Naive B cell (primary cell): ENCODE measurements at regions not wholly inside any gene's neighbourhood (a gene's known extent, or its start where the extent isn't known, plus 50 kb on each side); places are given as distances from the start of the nearest gene placed in this dataset.
A peak's percentile ranks its signal among the peaks of the same experiment; 100 is the strongest.
"Not testable (repeated sequence)": the region's sequence is repeated elsewhere in the genome, so short reads cannot be mapped to it uniquely, and the experiment has no call there.

ENCODE experiments used
- ATAC-seq, 2 donors: fragments of 150-1000 bp; cut with Tn5 transposase; 2 replicates each; pipeline ENCODE4 v1.10.0; 2021; ENCODE audit warnings: low read depth in 2 of 2, mild to moderate bottlenecking in 2 of 2, moderate library complexity in 2 of 2
- DNase-seq: peaks from one replicate; pipeline ENCODE4 v3.0.0; 2022
- H3K27ac Mint-ChIP-seq, 6 donors: one replicate each; pipeline ENCODE4 v1.8.0; 2020 to 2022; ENCODE audit warnings: mild to moderate bottlenecking in 6 of 6, mixed read lengths in 6 of 6, moderate library complexity in 5 of 6, inconsistent platforms in 2 of 6
- H3K27me3 Mint-ChIP-seq, 3 donors: one replicate each; pipeline ENCODE4 v1.8.0; 2021 to 2022; ENCODE audit warnings: mixed read lengths in 3 of 3, mild to moderate bottlenecking in 1 of 3
- H3K36me3 Mint-ChIP-seq, 2 donors: one replicate each; pipeline ENCODE4 v1.8.0; 2020 to 2022; ENCODE audit warnings: mixed read lengths in 2 of 2, inconsistent platforms in 1 of 2, mild to moderate bottlenecking in 1 of 2
- H3K4me1 Mint-ChIP-seq, 3 donors: one replicate each; pipeline ENCODE4 v1.8.0; 2020 to 2022; ENCODE audit warnings: mixed read lengths in 3 of 3, inconsistent platforms in 1 of 3, mild to moderate bottlenecking in 1 of 3, moderate library complexity in 1 of 3
- H3K4me3 Mint-ChIP-seq, 8 donors: one replicate each; pipeline ENCODE4 v1.8.0; 2020 to 2022; ENCODE audit warnings: mild to moderate bottlenecking in 8 of 8, mixed read lengths in 8 of 8, moderate library complexity in 8 of 8, inconsistent platforms in 2 of 8
- H3K9me3 Mint-ChIP-seq, 7 donors: one replicate each; pipeline ENCODE4 v1.8.0; 2020 to 2022; ENCODE audit warnings: mixed read lengths in 7 of 7, mild to moderate bottlenecking in 5 of 7, inconsistent platforms in 2 of 7, moderate library complexity in 1 of 7

- H3K36me3 Mint-ChIP-seq = no peaks in the 10 kb centered on the region
- H3K9me3 Mint-ChIP-seq = no peaks in the 10 kb centered on the region
- peaks cover 6 to 10% (median 9%) of the 10 kb centered on the region in 3 donors for H3K4me1 Mint-ChIP-seq
- ATAC-seq = peak in 1 of 2 donors; percentile 30
- no peaks in the 10 kb centered on the region for H3K27me3 Mint-ChIP-seq
- H3K27ac Mint-ChIP-seq = no peak overlapping the region
- H3K4me3 Mint-ChIP-seq = no peak overlapping the region
- no peak for DNase-seq
These were observed 57.8 kb downstream of the OR2B2 start for GRCh38 chr6:27854421-27854820.

DNA sequence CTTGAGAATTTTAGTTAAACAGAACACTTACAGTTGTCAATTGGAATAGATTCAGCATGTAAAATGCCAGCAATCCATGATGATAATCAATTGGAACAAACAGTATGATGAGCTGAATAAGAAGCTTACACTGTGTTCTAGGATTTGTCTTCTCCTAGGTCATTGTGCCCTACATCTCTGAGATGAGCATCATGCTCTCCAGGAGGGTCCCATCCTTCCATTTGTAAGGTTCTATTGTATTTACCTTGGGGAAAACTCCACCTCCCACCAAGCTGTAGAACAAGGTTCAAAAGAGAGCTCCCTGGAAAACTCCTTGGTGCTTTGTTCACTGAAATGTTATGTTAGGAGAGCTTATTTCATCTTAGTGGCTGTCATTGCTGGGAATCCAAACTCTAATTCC, 60.8 kb downstream of the OR2B2 start:
- peak overlapping the region in 1 of 6 donors; percentile 25 for H3K27ac Mint-ChIP-seq
- H3K36me3 Mint-ChIP-seq = no peaks in the 10 kb centered on the region
- ATAC-seq (no peak), DNase-seq (no peak)
- no peaks in the 10 kb centered on the region for H3K27me3 Mint-ChIP-seq
- no peaks in the 10 kb centered on the region for H3K9me3 Mint-ChIP-seq
- no peak overlapping the region for H3K4me3 Mint-ChIP-seq
- peaks cover 6 to 10% (median 9%) of the 10 kb centered on the region in 3 donors for H3K4me1 Mint-ChIP-seq

GRCh38 chr6:27849001-27849400, 63.2 kb downstream of the OR2B2 start:
- H3K27ac Mint-ChIP-seq, H3K36me3 Mint-ChIP-seq, H3K27me3 Mint-ChIP-seq, H3K4me1 Mint-ChIP-seq, H3K4me3 Mint-ChIP-seq, ATAC-seq, DNase-seq, H3K9me3 Mint-ChIP-seq: not testable (repeated sequence)

DNA sequence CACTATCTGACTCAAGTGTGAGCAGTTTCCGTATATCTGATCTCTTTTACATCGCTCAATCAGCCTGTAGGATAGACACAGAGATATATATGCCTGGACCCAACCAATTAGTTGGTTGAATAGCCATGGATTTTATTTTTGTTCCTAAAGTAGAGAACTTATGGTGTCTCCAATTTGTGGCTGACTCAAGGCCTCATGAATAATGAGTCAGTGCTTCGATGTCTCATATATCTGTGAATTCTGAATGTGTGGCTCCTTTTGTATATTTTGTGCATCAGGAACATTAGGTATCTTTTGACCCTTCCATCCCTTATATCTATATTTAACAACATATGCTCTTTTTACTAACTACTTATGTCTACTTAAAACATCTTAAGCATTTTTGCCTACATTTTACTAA, 64.5 kb downstream of the OR2B2 start:
- peak overlapping the region in 1 of 8 donors; percentile 18 for H3K4me3 Mint-ChIP-seq
- peaks cover 0 to 11% of the 10 kb centered on the region in 2 donors for H3K36me3 Mint-ChIP-seq
- ATAC-seq (no peak), DNase-seq (no peak)
- H3K4me1 Mint-ChIP-seq = no peaks in the 10 kb centered on the region
- no peak overlapping the region for H3K27ac Mint-ChIP-seq
- H3K9me3 Mint-ChIP-seq = no peaks in the 10 kb centered on the region
- no peaks in the 10 kb centered on the region for H3K27me3 Mint-ChIP-seq

GRCh38 chr6:27840572-27840971, 71.6 kb downstream of the OR2B2 start:
- DNase-seq (no peak), ATAC-seq (no peak)
- Mint-ChIP-seq H3K9me3 (no peaks in the 10 kb centered on the region), H3K36me3 (peaks cover 0 to 9% of the 10 kb centered on the region in 2 donors), H3K27me3 (no peaks in the 10 kb centered on the region), H3K4me3 (no peak overlapping the region), H3K27ac (no peak overlapping the region), H3K4me1 (peaks cover 0 to 11% (median 0%) of the 10 kb centered on the region in 3 donors)

- no peak for DNase-seq
- peak overlapping the region in 1 of 6 donors; percentile 65 for H3K27ac Mint-ChIP-seq
- H3K4me3 Mint-ChIP-seq = no peak overlapping the region
- ATAC-seq = no peak
- peaks cover 0 to 3% (median 0%) of the 10 kb centered on the region in 7 donors for H3K9me3 Mint-ChIP-seq
- peaks cover 5 to 16% (median 6%) of the 10 kb centered on the region in 3 donors for H3K4me1 Mint-ChIP-seq
- peaks cover 5 to 14% of the 10 kb centered on the region in 2 donors for H3K36me3 Mint-ChIP-seq
- H3K27me3 Mint-ChIP-seq = no peaks in the 10 kb centered on the region
These were observed 72.3 kb downstream of the OR2B2 start for GRCh38 chr6:27839626-27840475.

- Mint-ChIP-seq H3K27ac (no peak overlapping the region), H3K36me3 (peaks cover 12 to 15% of the 10 kb centered on the region in 2 donors), H3K27me3 (no peaks in the 10 kb centered on the region), H3K4me3 (no peak overlapping the region), H3K9me3 (peaks cover 0 to 3% (median 0%) of the 10 kb centered on the region in 7 donors), H3K4me1 (peaks cover 6 to 20% (median 10%) of the 10 kb centered on the region in 3 donors)
- no peak for ATAC-seq
- no peak for DNase-seq
These were observed 73.1 kb downstream of the OR2B2 start for GRCh38 chr6:27838945-27839625.

DNA sequence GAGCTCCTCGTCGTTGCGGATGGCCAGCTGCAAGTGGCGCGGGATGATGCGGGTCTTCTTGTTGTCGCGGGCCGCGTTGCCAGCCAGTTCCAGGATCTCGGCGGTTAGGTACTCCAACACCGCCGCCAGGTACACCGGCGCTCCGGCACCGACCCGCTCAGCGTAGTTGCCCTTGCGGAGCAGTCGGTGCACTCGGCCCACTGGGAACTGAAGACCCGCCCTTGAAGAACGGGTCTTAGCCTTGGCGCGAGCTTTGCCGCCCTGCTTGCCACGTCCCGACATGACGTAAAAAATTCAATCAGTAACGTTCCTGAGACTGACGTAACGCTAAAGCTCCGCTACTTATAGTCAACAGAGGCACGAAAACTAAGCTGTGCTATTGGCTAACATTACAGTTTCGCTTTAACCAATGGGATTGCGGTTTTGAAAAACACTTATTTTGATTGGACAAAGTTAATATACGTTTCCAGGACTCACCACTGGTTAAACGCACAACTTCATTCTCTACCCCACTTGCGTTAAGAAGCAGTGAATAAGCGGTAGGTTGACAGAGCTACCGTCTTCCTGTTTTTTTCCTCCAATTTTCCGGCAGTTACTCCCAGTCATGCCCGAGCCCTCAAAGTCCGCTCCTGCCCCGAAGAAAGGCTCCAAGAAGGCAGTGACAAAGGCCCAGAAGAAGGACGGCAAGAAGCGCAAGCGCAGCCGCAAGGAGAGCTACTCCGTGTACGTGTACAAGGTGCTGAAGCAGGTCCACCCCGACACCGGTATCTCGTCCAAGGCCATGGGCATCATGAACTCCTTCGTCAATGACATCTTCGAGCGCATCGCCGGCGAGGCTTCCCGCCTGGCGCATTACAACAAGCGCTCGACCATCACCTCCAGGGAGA, 73.9 kb downstream of the OR2B2 start:
- Mint-ChIP-seq H3K4me1 (peaks cover 11 to 24% (median 13%) of the 10 kb centered on the region in 3 donors), H3K27me3 (no peaks in the 10 kb centered on the region), H3K9me3 (peaks cover 0 to 3% (median 0%) of the 10 kb centered on the region in 7 donors), H3K36me3 (peaks cover 11 to 20% of the 10 kb centered on the region in 2 donors), H3K27ac (no peak overlapping the region), H3K4me3 (no peak overlapping the region)
- DNase-seq (peak; percentile 91), ATAC-seq (peak; percentile 77 to 79)

DNA sequence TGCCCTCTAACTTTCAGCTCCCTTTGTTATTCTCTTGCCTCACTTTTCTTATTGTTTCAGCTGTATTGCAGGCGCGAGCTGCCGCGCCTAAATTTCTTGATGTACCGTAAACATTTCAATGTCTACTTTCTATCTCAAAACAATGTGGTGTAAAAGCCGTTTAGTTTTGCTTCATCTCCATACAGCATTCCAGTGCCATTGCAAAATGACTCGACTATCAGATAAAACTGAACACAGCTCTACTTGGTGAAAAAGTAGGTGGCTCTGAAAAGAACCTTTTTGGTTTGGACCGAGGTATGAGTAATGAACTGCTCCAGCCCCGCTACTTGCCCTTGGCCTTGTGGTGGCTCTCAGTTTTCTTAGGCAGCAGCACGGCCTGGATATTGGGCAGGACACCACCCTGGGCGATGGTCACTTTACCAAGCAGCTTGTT, 74.6 kb downstream of the OR2B2 start:
- Mint-ChIP-seq H3K27me3 (no peaks in the 10 kb centered on the region), H3K4me1 (peaks cover 11 to 25% (median 13%) of the 10 kb centered on the region in 3 donors), H3K4me3 (no peak overlapping the region), H3K27ac (no peak overlapping the region), H3K9me3 (peaks cover 0 to 3% (median 0%) of the 10 kb centered on the region in 7 donors), H3K36me3 (peaks cover 11 to 22% of the 10 kb centered on the region in 2 donors)
- DNase-seq (no peak), ATAC-seq (peak; percentile 16 to 17)

DNA sequence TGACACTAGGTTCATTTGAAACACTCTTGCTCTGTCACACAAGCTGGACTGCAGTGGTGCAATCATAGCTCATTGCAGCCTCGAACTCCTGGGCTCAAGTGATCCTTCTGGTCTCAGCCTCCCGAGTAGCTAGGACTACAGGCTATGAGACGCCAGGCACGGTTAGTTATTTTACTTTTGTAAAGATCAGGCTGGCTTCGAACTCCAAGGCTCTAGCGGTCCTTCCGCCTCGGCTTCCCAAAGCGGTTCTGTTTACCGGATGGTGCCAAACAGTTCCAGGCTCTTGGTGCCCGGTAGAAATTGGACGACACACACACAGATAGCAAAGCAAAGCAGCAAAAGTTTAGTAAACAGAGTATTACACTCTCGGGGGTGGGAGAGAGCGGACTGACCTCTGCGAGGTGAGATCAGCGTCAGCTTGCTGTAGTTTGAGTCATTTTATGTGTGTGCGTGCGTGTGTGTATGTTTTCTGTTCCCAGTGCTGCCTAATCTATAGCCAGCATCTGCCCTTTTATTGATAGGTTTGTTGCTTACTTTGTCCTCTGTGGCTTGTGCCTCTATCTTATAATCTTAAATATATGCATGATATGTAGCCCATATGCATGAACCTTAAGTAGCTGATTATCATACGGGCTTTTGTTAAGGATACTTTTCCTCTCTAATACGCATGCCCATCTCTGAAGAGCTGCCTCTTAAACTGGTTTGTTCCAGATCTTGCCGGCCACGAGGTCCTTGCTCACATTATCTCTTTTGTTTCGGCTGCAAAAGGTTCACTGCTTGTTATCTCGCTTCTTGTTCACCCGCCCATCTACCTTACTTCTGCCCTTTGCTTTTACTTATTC, 75.2 kb downstream of the OR2B2 start:
- no peak overlapping the region for H3K27ac Mint-ChIP-seq
- peaks cover 0 to 3% (median 0%) of the 10 kb centered on the region in 7 donors for H3K9me3 Mint-ChIP-seq
- H3K27me3 Mint-ChIP-seq = no peaks in the 10 kb centered on the region
- ATAC-seq (peak; percentile 26 to 34), DNase-seq (peak; percentile 58)
- peaks cover 11 to 25% (median 13%) of the 10 kb centered on the region in 3 donors for H3K4me1 Mint-ChIP-seq
- peaks cover 11 to 22% of the 10 kb centered on the region in 2 donors for H3K36me3 Mint-ChIP-seq
- no peak overlapping the region for H3K4me3 Mint-ChIP-seq

GRCh38 chr6:27836141-27836782, 75.9 kb downstream of the OR2B2 start:
- Mint-ChIP-seq H3K4me3 (no peak overlapping the region), H3K4me1 (peaks cover 11 to 28% (median 16%) of the 10 kb centered on the region in 3 donors), H3K9me3 (peaks cover 0 to 4% (median 0%) of the 10 kb centered on the region in 7 donors), H3K27ac (peak overlapping the region in 2 of 6 donors; percentile 63 to 72), H3K27me3 (no peaks in the 10 kb centered on the region), H3K36me3 (peaks cover 5 to 22% of the 10 kb centered on the region in 2 donors)
- DNase-seq (no peak), ATAC-seq (no peak)
